GM20431 (cell line): ENCODE measurements at regions not wholly inside any gene's neighbourhood (a gene's known extent, or its start where the extent isn't known, plus 50 kb on each side); places are given as distances from the start of the nearest gene placed in this dataset.

Source experiments
- in situ Hi-C: fragments of 300-500 bp; cut with MseI, MboI; formaldehyde crosslinking; loops from one replicate; pipeline ENCODE4 v1.15.0; 2020; ENCODE audit warnings: low sequenced_read_pairs; ENCODE audit not compliant: unreplicated experiment

- in situ Hi-C loops = no loop called here
Observed at GRCh38 chr5:103358305-103358995, 99.9 kb downstream of the MACIR start.

GRCh38 chr5:103357636-103358035 lies 99.1 kb downstream of the MACIR start:
- in situ Hi-C loops = no loop called here

- in situ Hi-C loops = no loop called here
Observed at GRCh38 chr5:103356350-103357091, 98.0 kb downstream of the MACIR start.

GRCh38 chr5:103355579-103355978 lies 97.0 kb downstream of the MACIR start:
- in situ Hi-C loops = no loop called here

DNA sequence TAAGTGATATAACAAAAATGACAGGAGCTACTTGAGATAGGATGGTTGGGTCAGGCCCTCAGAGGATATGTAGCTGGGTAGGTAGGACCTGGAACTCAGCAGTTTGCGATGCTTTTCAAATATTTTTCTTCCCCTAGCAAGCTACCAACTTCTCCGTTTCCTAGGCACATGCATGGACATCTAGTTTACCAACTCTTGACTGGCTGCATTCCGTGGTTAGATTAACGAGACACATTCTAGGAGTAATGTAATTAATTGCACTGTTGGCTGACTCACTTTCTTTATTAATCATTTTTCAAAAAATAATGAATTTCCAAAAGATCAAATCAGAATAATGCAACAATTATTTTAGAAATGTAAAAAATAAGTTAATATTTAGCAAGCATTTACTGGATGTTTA lies 95.9 kb downstream of the MACIR start:
- in situ Hi-C loops = no loop called here

- in situ Hi-C loops = no loop called here
Observed at GRCh38 chr5:103353581-103353980, 95.0 kb downstream of the MACIR start.

DNA sequence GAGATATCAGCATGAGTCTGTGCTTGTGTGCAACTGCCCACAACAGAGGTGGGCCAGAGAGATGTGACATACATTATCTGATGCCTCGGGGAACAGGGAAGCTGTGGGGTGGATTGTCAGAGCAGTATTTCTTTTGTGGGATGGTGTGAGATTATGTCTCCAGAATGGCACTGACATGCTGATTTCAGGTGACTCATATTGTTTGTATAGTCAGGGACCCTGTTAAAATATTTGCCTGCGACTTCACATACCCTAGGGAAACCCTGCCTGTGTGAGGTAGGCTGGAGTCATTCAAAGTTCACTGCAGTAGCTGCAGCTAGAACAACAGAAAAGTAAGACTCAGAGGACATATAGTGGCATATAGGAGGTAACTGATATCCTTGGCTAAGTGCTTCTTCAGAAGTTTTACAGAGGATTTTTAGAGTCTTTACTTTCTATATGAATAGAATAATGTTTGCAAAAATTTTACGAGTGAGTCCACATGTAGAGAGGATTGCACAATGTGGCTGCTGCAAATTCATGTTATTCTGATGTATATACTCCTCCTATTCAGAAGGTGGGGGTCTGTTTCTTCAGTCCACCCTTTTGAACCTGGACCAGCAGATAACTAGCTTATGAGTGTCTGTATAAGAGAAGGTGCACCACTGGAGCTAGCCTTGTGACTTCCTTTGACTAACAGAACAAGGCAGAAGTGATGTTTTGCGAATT lies 89.3 kb downstream of the MACIR start:
- in situ Hi-C loops = no loop called here

GRCh38 chr5:103346162-103346748 lies 87.7 kb downstream of the MACIR start:
- in situ Hi-C loops = no loop called here

GRCh38 chr5:103345461-103345860 lies 86.9 kb downstream of the MACIR start:
- in situ Hi-C loops = no loop called here

DNA sequence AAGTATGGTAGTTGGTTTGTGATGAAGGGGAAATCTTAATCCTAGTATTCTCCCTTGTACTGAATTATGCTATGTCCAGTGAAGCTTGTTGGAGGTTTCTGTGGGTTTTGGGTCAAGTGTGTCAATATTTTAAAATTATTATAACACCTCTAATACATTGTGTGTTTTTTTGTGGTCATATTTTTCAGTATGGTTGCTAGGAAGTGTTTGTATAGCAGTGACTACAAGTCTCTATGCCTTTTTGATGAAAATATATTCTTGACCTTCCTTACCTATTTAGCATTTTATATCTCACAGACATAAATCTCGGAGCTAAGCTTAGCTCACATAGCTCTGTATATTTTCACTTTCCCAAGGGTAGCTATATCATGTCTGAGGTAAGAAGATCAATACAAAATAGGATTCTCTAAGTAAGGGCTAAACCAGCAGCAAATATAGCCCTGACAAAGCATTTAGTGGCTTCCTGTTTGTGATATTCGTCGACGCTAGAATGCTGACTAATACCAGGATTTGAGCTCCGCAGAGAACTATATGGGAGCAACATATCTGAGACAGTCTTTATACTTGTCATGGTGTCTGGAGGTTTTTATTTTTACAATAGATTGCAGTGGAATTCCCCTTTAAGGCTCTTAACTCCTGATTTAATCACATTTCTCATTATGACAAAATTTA lies 82.3 kb downstream of the MACIR start:
- in situ Hi-C loops = no loop called here

- in situ Hi-C loops = no loop called here
Observed at GRCh38 chr5:103340132-103340531, 81.6 kb downstream of the MACIR start.

- in situ Hi-C loops = no loop called here
Observed at GRCh38 chr5:103336941-103337340, 78.4 kb downstream of the MACIR start.

GRCh38 chr5:103333376-103333775 lies 74.8 kb downstream of the MACIR start:
- in situ Hi-C loops = no loop called here

DNA sequence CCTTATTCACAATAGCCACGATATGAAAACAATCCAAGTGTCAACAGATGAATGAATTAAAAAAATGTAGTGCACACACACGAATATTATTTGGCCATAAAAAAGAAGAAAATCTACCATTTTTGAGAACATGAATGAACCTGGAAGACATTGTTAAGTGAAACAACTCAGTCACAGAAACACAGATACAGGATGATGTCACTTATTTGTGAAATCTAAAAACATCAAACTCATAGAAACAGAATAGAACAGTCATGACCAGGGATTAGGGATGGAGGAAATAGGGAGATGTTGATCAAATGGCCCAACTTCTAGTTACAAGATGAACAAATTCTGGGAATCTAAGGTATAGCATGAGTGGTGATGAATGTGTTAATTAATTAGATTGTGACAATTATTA lies 72.3 kb downstream of the MACIR start:
- in situ Hi-C loops = no loop called here
